ENCODE measurements at regions not wholly inside any gene's neighbourhood (a gene's known extent, or its start where the extent isn't known, plus 50 kb on each side); places are given as distances from the start of the nearest gene placed in this dataset.
A peak's percentile ranks its signal among the peaks of the same experiment; 100 is the strongest.

DNA sequence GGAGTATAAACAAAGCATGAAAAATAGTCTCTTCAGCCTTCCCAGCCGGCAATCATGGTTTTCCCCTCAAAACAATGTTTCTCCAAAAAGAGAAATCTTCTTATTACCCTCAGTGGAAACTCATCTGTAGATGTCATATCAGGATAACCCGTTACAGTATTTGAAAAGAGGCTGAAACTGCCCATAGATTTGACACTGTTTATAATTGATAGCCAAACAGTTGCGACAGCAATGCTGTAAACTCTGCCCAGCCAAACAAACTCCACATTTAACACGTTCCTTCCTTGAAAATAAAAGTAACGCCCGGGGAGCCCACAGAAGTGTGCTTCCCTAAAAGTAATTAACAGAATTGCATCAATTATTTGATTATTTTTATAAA is 201.3 kb upstream of the FOXN3 start:
- intact Hi-C loops (cut with DNase I) = no loop called here

GRCh38 chr14:89617481-89618329 is 200.7 kb upstream of the FOXN3 start:
- H3K9me3 ChIP-seq = no peaks in the 10 kb centered on the region
- intact Hi-C loops (cut with DNase I) = no loop called here
- H3K27ac ChIP-seq = peak overlapping the region; percentile 77
- no peaks in the 10 kb centered on the region for H3K36me3 ChIP-seq
- no peak for DNase-seq
- TF ChIP-seq, protein P1, sequence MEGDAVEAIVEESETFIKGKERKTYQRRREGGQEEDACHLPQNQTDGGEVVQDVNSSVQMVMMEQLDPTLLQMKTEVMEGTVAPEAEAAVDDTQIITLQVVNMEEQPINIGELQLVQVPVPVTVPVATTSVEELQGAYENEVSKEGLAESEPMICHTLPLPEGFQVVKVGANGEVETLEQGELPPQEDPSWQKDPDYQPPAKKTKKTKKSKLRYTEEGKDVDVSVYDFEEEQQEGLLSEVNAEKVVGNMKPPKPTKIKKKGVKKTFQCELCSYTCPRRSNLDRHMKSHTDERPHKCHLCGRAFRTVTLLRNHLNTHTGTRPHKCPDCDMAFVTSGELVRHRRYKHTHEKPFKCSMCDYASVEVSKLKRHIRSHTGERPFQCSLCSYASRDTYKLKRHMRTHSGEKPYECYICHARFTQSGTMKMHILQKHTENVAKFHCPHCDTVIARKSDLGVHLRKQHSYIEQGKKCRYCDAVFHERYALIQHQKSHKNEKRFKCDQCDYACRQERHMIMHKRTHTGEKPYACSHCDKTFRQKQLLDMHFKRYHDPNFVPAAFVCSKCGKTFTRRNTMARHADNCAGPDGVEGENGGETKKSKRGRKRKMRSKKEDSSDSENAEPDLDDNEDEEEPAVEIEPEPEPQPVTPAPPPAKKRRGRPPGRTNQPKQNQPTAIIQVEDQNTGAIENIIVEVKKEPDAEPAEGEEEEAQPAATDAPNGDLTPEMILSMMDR (IDR thresholded peaks at IDR 0.05) = no peak
- no peaks in the 10 kb centered on the region for H3K27me3 ChIP-seq
- H3K4me3 ChIP-seq = peak overlapping the region; percentile 63
- H3K4me1 ChIP-seq = peaks cover 40% of the 10 kb centered on the region
- peak; percentile 56 for ATAC-seq

More for the DNA sequence above, 201.3 kb upstream of the FOXN3 start:
- Histone ChIP-seq H3K9me3 (no peaks in the 10 kb centered on the region), H3K4me3 (peak overlapping the region; percentile 63), H3K36me3 (no peaks in the 10 kb centered on the region), H3K27me3 (no peaks in the 10 kb centered on the region), H3K27ac (peak overlapping the region; percentile 77), H3K4me1 (peaks cover 39% of the 10 kb centered on the region)
- DNase-seq (no peak), ATAC-seq (no peak)
- TF ChIP-seq, protein P1 (IDR thresholded peaks at IDR 0.05) = no peak

DNA sequence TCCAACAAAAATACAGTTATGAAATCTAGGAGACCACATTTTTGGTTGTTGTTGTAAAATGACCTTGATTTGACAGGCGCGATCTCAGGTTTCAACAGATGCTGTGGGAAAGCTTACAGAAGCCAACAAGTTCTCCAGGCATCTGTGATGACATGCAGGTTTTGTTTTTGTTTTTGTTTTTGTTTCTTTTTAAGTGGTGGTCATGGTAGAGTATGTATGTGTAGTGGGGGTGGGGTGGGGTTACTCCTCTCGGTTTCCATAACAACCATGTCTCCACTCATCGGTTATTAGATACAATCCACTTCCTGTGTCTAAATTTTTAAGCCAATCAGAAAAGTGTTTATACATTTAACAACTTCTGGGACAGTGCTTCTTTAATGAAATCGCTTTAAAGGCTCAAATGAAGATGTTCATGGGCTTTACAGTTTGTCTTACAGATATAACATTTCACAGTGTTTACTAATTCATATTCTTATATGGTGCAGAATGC is 199.9 kb upstream of the FOXN3 start:
- TF ChIP-seq, protein P1 (IDR thresholded peaks at IDR 0.05) = no peak
- H3K27me3 ChIP-seq = no peaks in the 10 kb centered on the region
- H3K4me1 ChIP-seq = peaks cover 40% of the 10 kb centered on the region
- ATAC-seq (no peak), DNase-seq (no peak)
- peak overlapping the region; percentile 77 for H3K27ac ChIP-seq
- H3K36me3 ChIP-seq = no peaks in the 10 kb centered on the region
- no peaks in the 10 kb centered on the region for H3K9me3 ChIP-seq
- peak overlapping the region; percentile 63 for H3K4me3 ChIP-seq
- intact Hi-C loops (cut with DNase I) = no loop called here

GRCh38 chr14:89616425-89616824 is 199.4 kb upstream of the FOXN3 start:
- H3K4me3 ChIP-seq = peak overlapping the region; percentile 63

GRCh38 chr14:89615421-89615820 is 198.4 kb upstream of the FOXN3 start:
- Histone ChIP-seq H3K4me1 (peaks cover 40% of the 10 kb centered on the region), H3K36me3 (no peaks in the 10 kb centered on the region), H3K4me3 (no peak overlapping the region), H3K27ac (peak overlapping the region; percentile 6), H3K27me3 (no peaks in the 10 kb centered on the region), H3K9me3 (no peaks in the 10 kb centered on the region)
- TF ChIP-seq, protein P1 (IDR thresholded peaks at IDR 0.05) = no peak
- DNase-seq = no peak
- ATAC-seq = no peak
- intact Hi-C loops (cut with DNase I) = no loop called here

More at GRCh38 chr14:89616425-89616824, 199.4 kb upstream of the FOXN3 start:
- no peak for ATAC-seq
- Histone ChIP-seq H3K9me3 (no peaks in the 10 kb centered on the region), H3K4me1 (peaks cover 40% of the 10 kb centered on the region), H3K27ac (peak overlapping the region; percentile 77), H3K36me3 (no peaks in the 10 kb centered on the region), H3K27me3 (no peaks in the 10 kb centered on the region)
- DNase-seq = no peak
- intact Hi-C loops (cut with DNase I) = no loop called here
- TF ChIP-seq, protein P1 (IDR thresholded peaks at IDR 0.05) = no peak

Measured in upper lobe of right lung (tissue), 1 donor.